AG08396 (cell line): ENCODE measurements at regions not wholly inside any gene's neighbourhood (a gene's known extent, or its start where the extent isn't known, plus 50 kb on each side); places are given as distances from the start of the nearest gene placed in this dataset.
"Not testable (repeated sequence)": the region's sequence is repeated elsewhere in the genome, so short reads cannot be mapped to it uniquely, and the experiment has no call there.

ENCODE experiments used
- DNase-seq: peaks from one replicate; pipeline ENCODE4 v3.0.0; 2012; ENCODE audit warnings: low spot score, mixed read lengths

DNA sequence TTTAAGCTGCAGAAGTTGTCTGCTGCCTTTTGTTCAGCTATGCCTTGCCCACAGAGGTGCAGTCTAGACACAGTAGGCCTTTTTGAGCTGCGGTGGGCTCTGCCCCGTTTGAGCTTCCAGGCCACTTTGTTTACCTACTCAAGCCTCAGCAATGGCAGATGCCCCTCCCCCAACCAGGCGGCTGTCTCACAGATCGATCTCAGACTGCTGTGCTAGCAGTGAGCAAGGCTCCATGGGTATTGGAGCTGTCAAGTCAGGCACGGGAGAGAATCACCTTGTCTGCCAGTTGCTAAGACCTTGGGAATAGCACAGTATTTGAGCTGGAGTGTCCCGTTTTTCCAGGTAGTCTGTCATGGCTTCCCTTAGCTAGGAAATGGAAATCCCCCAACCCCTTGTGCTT lies 587.8 kb upstream of the CLINT1 start:
- not testable (repeated sequence) for DNase-seq

- DNase-seq: not testable (repeated sequence)
Observed at GRCh38 chr5:158439204-158439603, 580.3 kb upstream of the CLINT1 start.

DNA sequence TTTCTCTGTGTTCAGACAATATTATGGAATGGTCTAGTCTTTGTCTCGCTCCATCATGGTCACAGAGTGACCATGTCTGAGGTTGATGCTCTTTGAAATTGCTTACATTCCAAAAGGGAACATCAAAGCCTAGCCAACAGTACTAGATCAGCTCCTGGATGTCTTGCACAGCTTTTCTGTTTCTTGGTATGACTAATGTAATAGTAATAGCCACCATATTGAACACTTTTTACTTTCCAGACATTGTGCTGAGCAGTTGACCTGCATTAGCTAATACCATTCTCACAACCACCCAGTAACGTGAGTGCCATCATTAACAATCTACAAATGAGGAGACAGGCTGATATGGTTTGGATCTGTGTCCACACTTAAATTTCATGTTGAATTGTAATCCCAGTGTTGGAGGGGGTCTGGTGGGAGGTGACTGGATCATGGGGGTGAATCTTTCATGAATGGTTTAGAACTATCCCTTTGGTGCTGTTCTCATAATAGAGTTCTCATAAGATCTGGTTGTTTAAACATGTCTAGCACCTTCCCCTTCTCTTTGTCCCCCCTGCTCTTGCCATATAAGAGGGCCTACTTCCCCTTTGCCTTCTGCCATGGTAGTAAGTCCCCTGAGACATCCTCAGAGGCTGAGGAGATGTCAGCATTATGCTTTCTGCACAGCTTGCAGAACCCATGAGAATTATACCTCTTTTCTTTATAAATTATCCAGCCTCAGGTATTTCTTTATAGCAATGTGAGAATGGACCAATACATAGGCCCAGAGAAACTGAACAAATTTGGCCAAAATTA lies 577.5 kb upstream of the CLINT1 start:
- DNase-seq: no peak

- DNase-seq: no peak
Observed at GRCh38 chr5:158435161-158435616, 576.2 kb upstream of the CLINT1 start.

GRCh38 chr5:158434749-158435148 lies 575.8 kb upstream of the CLINT1 start:
- DNase-seq: no peak

DNA sequence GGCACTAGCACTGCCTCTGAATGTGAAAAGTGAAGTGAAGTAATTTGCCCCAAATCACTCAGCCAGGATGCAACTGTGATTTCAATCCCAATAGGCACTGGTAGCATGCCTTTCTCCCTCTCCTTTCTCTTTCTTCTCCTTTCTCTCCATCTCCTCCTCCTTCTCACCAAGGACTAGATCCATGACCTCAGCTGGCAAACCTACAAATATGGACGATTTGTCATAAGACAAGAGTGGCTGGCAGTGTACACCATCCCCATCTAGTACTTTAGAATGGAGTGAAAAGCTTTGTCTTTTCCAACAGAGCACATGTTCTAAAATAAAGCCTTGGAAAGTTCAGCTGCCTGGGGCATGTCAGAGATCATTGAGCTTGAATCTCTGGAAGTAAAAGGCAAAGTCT lies 574.7 kb upstream of the CLINT1 start:
- DNase-seq: no peak

- DNase-seq: no peak
Observed at GRCh38 chr5:158431369-158432029, 572.6 kb upstream of the CLINT1 start.

- DNase-seq: no peak
Observed at GRCh38 chr5:158430798-158431167, 571.8 kb upstream of the CLINT1 start.

DNA sequence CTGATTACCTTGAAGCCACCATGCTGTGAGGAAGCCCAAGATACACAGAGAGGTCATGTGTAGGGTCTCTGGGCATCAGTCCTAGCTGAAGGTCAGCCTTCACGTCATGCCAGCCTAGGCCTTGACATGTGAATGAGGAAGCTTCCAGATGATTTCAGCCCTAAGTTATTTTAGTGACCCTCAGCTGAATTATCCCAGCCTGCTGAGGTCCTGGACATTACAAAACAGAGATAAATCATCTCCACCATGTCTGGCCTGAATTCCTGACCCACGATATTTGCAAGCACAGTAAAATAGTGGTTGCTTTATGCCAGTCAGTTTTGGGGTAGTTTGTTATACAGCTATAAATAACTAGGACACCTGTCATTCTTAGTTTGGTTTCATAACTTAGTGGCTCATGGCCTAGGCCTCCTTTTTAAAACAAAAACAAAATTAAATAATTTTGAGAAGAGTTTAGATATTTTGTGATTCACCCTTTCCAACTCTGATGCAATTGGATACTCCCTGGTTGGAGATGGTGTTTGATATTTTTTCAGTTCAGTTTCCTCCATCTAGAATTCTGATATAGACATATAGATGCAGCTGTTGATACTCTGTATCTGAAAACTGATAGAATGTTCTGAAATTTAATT lies 571.3 kb upstream of the CLINT1 start:
- no peak for DNase-seq

GRCh38 chr5:158429564-158429963 lies 570.6 kb upstream of the CLINT1 start:
- no peak for DNase-seq

GRCh38 chr5:158423623-158424200 lies 564.8 kb upstream of the CLINT1 start:
- no peak for DNase-seq

DNA sequence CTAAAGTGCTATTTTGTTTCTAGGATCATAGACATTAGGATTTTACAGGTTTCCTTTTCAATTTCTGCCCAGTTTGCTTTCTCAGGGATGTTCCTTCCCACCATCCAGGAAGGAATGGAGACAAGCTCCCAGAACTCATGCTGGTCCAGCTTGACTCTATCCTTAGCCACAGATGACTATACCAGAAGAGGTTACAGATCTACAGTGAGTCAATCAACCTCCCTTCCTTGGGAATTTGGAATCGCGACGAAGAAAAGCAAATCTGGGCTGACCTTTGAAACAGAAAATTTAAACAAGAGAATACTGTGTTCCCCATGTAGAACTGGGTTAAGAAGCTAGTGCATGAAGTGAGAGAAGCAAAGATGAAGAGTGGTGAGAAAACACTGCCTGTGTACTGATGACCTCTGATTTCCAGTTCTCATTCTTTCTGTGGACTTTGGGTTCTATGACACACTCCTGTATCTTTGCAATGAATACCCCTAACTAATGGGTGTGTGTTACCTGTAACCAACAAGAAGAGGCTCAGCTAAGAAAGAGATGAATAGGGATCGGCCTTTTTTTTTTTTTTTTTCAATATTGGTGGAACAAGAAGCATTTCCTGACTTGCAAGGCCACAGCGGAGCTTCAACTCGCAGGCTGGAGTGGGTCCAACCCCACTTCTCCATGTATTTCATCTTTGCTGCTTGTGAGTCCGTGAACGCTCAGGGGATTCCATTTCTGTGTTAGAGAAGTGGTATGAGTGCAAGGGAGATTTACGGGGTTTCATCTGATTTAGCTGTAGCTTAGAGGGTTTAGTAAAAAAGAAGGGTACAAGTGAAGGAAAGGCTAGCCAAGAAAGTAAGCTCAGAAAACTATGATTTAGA lies 563.9 kb upstream of the CLINT1 start:
- DNase-seq: no peak

DNA sequence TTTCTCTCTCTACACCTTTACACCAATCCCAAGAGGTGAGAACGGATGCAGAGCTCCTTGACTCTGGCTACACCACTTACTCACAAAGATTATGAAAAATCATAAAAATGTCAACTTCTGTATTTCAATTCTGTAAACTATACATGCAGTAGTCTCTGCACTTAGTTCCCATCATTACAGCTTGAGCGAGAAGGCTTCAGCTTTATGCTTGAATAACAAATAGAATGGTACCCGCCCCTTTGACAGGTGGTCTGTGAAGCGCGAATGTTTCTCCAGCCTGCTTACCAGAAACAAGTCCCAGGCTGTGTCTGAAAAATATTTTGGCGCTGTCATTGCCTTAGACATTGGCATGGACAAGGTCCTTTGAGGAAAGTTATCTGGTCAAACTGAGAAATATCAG lies 562.4 kb upstream of the CLINT1 start:
- DNase-seq: no peak

- DNase-seq: no peak
Observed at GRCh38 chr5:158419186-158419585, 560.2 kb upstream of the CLINT1 start.

DNA sequence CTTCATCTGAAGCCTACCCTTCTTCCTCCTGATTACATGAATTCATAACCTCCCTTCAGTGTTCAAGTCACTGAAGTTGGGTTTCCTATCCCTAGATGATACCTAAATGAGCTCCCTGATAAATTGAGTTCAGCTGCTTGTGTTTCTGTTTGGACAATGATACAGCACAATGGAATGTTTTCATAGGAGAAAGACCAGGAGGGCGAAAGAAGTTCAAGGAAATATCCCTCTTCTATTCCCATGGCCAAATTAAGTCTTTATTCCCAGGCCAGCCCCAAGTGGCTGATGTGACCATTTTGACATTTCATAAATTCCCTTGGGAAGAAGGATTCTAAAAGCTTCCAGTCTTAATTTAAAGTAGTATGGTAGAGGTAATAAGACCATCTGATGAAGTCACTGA lies 555.8 kb upstream of the CLINT1 start:
- DNase-seq: peak; percentile 20

DNA sequence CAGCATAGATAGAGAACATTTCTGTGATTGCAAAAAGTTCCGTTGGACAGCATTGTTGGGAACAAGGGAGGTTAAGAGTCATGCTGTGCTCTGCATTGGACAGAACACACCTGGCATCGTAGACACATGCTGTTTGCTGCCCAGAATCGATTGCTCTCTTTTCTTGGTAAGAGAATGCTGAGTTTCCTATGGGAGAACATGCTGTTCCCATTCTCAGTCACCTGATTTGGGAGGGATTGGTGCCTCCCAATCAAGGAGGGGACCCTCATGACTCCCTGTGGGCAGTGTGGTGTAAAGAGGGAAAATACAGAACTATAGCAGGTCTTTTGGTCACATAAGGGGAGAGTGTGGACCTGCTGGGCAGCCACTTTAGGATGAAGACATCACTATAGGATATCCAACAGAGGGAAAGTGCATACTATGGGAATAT lies 555.4 kb upstream of the CLINT1 start:
- DNase-seq: no peak

GRCh38 chr5:158413122-158413680 lies 554.3 kb upstream of the CLINT1 start:
- no peak for DNase-seq

GRCh38 chr5:158410976-158411375 lies 552.0 kb upstream of the CLINT1 start:
- no peak for DNase-seq

DNA sequence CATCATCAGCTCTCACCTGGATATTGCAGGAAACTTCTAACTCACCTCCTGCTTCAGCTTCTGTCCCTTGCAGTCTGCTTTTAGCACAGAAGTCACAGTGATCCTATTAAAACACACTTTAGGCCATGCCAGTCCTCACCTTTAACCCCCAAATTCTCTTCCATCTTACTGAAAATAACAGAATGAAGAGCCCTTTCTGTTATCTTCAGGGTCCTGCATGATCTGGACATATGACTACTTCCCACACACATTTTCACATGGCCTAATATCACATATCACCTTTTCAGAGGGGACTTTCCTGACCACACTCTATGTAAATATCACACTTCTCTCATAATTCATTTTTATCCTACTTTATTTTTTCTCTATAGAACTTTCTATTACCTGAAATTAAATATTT lies 550.6 kb upstream of the CLINT1 start:
- DNase-seq: no peak

DNA sequence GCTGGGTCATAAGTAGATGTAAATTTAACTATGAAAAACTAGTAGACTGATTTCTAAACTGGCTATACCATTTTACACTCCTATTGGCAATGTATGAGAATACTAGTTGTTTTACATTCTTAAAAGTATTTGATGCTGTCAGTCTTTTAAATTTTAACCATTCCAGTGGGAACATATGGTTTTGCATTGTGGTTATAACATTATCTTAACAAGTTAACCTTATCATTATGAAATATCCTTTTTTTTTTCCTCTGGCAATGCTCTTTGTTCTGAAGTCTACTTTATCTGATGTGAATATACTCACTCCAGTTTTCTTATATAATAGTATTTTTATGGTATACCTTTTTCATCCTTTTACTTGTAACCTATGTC lies 548.9 kb upstream of the CLINT1 start:
- no peak for DNase-seq
